GM21423 (cell line): ENCODE measurements at regions not wholly inside any gene's neighbourhood (a gene's known extent, or its start where the extent isn't known, plus 50 kb on each side); places are given as distances from the start of the nearest gene placed in this dataset.

ENCODE experiments used
- ATAC-seq: cut with Tn5 transposase; IDR thresholded peaks from one replicate; pipeline ENCODE4 v1.9.1; 2021; ENCODE audit warnings: mild to moderate bottlenecking, moderate library complexity; ENCODE audit not compliant: unreplicated experiment

DNA sequence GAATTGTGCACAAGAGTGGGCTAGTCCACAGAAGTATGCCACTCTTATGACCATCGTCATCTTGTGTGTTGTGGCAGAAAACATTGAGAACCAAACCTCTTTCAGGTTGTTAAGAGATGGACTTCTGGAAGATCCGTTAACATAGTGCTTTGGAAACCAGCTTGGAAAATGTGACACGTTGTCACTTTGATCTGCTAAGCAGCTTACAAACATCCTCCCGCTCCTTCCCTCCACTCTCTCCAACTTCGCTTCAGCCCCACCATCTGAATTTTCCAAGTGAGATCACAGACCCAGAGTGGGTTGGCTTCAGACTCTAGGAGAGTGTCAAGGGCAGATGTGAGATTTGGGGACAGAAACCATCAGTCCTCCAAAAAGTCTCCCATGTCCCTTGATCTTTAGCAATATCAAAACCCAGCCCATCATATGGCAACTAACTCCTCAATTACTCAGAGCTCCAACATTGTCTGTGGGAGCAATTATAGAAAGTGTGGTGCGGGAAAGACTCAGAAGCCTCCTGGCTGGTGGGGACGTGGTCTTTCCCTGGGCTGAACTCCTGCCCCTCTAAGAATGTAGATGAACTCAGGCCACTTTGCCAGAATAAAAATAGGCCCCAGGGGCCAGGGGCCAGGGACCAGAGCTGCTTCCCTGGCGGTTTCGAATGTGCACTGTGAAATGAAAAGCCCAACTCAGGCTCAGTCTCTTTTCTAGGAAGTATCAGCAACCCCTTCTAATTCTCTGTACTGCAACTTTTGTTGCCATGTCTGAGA lies 129.5 kb downstream of the SLC38A6 start:
- ATAC-seq: no peak

DNA sequence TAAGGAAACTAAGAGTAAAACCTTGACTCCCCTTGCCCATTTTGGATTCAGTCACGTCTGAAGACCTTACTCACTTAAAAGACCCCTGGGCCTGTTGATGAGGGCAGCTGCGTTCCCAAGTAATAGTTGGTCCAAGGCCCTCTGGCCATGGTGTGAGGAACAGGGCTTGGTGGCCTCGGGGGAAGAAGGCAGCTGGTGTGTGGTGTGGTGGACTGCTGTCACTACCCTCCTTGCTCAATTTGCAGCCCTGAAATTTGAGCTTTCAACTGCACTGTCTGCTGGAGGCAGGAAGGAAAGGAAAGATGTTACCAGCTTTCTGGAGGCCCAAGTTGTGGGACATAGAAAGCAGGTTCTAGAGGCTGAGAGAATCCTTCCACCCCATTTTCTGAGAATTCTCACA lies 128.2 kb downstream of the SLC38A6 start:
- ATAC-seq: no peak

DNA sequence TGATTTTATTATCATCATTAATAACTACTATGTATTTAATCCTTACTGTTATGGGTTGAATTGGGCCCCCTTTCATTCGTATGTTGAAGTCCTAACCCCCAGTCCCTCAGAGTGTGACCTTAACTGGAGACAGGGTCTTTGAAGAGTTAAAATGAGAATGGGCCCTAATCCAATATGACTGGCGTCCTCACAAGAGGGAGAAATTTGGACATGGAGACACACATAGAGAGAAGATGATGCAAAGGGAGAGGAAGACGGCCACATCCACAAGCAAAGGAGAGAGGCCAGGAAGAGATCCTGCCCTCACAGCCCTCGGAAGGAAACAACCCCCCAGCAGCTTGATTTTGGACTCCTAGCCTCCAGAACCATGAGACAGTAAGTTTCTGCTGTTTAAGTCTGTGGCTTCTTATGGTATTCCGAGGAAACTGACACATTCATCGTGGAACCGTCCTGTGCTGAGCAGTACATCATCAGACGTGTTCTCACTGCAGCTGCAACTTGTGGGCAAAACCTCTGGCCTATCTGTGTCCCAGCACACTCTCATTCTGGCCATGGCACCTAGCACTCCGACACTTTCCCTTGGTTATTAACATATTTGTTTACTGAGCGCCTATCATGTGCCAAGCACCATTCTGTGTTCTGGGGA lies 127.6 kb downstream of the SLC38A6 start:
- no peak for ATAC-seq

DNA sequence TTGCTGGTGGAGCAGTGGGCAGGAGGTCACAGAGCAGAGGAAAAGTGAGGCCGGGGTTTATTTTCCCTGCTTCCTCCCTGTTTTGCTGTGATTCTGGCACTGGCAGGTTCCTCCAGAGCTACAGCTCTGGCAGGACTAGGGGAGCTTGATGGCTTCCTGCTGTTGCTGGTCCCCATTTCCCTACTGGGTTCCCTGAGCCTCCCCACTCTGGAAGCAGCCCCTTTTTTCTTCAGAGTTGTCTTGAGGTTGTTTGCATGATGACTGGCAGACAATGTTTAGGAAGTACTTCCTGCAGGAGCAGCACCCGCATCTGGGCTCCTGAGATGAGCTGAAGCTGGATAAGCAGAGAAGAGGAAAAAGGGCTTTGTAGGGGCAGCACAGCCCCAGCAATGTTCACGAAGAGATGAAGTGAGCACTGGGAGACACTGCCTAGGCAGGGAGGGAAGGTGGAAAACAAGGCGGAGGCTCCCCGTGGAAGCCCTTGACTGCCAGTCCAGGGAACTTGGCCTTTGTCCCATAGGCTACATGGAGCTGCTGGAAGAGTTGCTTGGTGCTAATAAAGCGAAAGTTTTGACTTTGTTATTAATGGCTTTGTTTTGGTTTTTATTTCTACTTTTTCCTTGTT lies 126.9 kb downstream of the SLC38A6 start:
- ATAC-seq: no peak

DNA sequence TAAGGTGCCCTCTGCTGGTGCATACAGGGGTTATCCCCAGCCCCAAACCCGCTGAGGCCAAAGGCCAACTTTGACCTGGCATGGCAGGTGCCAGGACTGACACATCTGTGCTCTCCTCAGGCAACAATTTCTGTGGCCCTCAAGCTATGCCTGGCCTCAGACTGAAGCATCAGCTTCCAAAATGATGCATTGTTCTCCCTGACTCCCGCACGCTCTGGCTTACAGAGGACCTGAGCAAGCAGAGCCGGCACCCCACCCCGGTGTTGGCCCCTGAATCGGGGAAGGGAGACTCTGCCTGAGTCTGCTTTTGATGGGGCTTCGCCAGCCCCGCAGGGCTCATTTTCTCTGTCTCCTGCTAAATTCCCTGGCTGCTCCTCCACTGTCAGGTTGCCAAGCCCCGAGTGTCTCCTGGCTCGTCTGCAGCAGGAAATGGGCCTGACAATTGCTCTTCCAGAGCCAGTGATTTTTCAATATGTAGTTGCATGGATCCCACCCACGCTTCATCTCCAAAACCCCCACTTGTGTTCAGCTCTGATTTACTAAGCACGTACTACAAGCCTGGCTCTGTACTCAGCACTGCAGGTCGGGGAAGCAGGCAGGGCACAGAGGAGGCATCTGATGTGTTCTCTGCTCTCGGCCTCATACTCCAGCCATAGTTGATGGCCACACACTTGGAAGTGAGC lies 126.1 kb downstream of the SLC38A6 start:
- no peak for ATAC-seq

DNA sequence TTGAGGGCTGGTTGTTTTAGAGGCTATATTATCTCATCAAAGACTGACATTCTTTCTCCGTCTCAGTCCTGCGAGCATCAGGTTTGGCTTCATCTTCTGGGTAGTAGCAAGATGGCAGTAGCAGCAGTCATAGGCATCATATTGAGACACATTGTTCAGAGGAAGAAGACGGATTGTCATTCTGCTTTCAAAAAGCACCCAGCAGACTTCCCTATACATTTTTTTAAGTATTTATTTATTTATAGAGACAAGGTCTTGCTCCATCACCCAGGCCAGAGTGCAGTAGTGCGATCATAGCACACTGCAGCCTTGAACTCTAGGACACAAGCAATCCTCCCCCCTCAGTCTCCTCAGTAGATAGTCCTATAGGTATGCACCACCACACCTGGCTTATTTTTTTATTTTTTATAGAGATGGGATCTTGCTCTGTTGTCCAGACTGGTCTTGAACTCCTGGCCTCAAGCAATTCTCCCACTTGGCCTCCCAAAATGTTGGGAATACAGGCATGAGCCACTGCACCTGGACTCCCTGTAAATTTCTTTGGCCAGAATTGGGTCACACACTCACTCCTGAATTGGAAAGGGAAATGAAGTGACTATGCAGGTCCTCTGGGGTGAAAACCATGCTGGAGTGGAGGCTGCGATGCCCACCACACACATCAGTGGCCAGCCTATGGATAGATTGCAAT lies 125.4 kb downstream of the SLC38A6 start:
- no peak for ATAC-seq

DNA sequence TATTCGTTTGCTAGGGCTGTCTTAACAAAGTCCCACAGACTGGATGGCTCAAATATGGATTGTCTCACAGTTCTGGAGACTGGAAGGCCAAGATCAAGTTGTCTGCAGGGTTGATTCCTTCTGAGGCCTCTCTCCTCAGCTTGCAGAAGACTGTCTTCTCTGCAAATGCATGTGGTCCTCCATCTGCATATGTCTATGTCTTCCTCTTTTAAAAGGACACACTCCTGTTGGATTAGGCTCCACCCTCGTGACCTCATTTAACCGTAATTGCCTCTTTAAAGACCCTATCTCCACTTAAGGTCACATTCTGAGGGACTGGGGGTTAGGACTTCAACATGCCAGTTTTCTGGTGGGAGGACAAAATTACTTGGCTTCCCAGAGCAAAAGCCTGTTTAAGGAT lies 123.3 kb downstream of the SLC38A6 start:
- ATAC-seq: no peak

DNA sequence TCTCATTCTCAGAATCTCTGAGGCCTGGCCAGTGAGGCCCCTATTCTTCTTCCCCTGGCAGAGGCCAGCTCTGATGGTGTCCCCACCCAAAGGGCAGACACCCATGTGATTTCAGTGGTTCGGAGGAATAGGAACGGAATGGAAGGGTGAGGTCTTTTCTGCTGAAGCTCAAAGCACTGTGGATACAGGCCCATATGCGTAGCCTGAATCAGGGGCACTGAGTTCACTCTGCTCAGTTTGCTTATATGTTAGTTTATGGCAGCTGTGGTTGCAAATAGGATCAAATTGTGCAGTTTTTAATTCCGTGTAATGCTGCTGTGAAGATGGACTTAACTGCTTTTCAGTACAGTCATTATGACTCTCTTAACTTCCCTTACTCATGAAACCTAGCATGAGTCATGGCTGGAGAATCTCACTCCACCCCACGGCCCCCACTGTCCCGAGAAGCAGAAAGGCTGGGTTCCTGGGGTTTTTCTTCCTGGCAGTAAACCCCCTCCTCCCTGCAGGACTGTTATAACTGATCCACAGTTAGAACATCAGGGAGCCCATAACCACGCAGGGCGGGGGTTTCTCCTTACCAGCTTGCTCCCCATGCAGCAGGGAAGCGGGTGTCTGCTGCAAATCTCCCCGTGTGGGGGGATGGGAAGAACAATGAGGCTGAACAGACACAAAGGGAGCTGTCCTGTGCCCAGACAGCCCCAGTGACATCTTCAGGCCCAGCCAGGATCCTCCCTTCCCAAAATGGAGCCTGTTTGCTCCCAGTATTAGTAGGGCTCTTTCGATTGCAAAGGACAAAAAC lies 122.7 kb downstream of the SLC38A6 start:
- ATAC-seq: peak; percentile 60

DNA sequence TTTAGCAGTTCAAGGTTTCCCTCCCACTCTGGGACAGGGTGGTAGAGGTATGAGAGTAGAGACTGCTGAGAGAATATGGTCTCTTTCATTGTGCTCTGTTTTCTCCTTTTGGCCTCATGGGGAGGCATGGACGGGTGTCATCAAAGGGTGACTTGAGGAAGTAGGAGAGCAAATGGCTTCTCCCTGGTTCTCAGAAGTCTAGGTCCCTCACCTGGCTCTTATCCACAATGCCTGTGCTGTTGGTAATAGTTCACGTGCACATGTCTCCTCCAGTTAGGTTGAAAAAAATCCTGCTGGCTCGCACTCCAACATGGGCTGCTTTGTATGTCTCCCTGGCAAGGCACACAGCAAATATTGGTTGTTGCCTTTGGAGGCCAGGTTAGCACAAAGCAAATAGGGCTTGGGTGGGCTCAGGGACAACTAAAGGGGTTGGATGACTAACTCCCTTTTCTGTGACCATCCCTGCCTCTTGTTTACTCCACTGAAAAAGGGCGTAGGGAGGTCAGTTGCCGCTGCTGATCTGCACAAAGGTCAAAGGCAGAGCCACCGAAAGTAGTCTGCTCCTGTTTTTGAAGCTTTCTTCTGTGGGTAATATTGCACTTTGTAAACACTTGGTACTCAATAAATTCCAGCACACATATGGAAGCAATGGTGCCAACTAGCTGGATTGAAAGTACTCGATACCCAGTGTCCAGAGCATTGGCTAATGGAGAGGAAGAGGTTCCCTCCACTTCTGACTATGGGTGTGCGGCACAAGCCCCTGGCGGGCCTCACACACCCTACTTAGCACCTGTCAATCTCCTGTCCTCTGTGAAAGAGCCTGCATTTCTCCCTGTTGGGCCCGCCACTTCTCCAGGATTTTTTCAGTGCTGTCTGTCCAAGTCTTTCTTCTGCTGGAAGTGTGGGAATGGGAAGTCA lies 121.8 kb downstream of the SLC38A6 start:
- ATAC-seq: no peak
